OCI-LY1 (cell line): ENCODE measurements at regions not wholly inside any gene's neighbourhood (a gene's known extent, or its start where the extent isn't known, plus 50 kb on each side); places are given as distances from the start of the nearest gene placed in this dataset.

Source experiments
- EZH2 ChIP-seq: fragments of 200-600 bp; sonication (generic), shearing (Covaris generic); IDR thresholded peaks from 2 replicates; pipeline ENCODE4 v1.8.0; 2017; ENCODE audit warnings: borderline replicate concordance, mixed run types, mild to moderate bottlenecking, antibody characterized with exemption, low read length, moderate library complexity, mixed read lengths
- TF ChIP-seq, protein P1 (sequence below): fragments of 200-600 bp; sonication (generic), shearing (Covaris generic); IDR thresholded peaks from 2 replicates; pipeline ENCODE4 v1.5.1; 2017; ENCODE audit warnings: mild to moderate bottlenecking, antibody characterized with exemption, low read length, moderate library complexity, mixed read lengths

DNA sequence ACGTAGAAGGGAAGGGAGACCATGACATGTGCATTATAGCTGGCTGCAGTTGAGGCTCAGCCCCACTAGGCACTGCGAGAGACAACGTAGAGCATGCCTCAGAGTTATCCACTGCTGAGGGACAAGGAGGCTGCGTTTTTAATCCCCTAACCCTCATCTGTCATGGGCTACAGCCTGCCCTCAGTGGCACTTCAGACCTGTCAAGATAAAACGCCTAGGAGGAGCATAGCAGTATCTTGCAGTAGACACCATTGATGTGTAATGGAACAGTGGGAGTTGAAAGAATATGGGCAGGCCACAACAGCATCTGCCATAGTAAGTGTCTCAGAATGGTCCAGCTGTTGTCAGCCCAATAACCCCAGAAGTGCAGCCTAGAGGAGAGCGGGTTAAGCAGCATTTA, 307.0 kb upstream of the PTBP2 start:
- TF ChIP-seq, protein P1, sequence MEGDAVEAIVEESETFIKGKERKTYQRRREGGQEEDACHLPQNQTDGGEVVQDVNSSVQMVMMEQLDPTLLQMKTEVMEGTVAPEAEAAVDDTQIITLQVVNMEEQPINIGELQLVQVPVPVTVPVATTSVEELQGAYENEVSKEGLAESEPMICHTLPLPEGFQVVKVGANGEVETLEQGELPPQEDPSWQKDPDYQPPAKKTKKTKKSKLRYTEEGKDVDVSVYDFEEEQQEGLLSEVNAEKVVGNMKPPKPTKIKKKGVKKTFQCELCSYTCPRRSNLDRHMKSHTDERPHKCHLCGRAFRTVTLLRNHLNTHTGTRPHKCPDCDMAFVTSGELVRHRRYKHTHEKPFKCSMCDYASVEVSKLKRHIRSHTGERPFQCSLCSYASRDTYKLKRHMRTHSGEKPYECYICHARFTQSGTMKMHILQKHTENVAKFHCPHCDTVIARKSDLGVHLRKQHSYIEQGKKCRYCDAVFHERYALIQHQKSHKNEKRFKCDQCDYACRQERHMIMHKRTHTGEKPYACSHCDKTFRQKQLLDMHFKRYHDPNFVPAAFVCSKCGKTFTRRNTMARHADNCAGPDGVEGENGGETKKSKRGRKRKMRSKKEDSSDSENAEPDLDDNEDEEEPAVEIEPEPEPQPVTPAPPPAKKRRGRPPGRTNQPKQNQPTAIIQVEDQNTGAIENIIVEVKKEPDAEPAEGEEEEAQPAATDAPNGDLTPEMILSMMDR = no peak
- no peak for TF ChIP-seq EZH2
